ENCODE measurements at regions not wholly inside any gene's neighbourhood (a gene's known extent, or its start where the extent isn't known, plus 50 kb on each side); places are given as distances from the start of the nearest gene placed in this dataset.

GRCh38 chr1:203424285-203424684, 51.3 kb upstream of the PRELP start:
- Histone ChIP-seq H3K27ac (no peak overlapping the region), H3K4me2 (peak overlapping the region in 2 of 11 experiments; percentile 71 to 86; a peak in 3 of 22 replicates), H3K9me3 (replicated peaks in 1 of 11) (peaks cover 0 to 5% (median 0%) of the 10 kb centered on the region in 11 experiments; a peak in 1 of 22 replicates), H3K9ac (no peak overlapping the region), H3K27me3 (no peaks in the 10 kb centered on the region), H4K20me1 (no peaks in the 10 kb centered on the region), H3K4me3 (no peak overlapping the region), H3K4me1 (peaks cover 7 to 57% (median 10%) of the 10 kb centered on the region in 10 experiments), H3K36me3 (no peaks in the 10 kb centered on the region)
- no peak for TF ChIP-seq Cebpa-rat (IDR thresholded peaks at IDR 0.05)

GRCh38 chr1:203424861-203425662, 50.5 kb upstream of the PRELP start:
- Histone ChIP-seq H3K4me2 (peak overlapping the region in 3 of 11 experiments; percentile 53 to 86 (median 71); a peak in 6 of 22 replicates), H3K9ac (peak overlapping the region in 1 of 11 experiments; percentile 5; a peak in 2 of 22 replicates), H3K36me3 (no peaks in the 10 kb centered on the region), H3K9me3 (replicated peaks in 1 of 11) (peaks cover 0 to 5% (median 0%) of the 10 kb centered on the region in 11 experiments; a peak in 1 of 22 replicates), H3K27me3 (no peaks in the 10 kb centered on the region), H3K4me3 (no peak overlapping the region), H3K27ac (peak overlapping the region in 1 of 11 experiments; percentile 30; a peak in 1 of 22 replicates), H3K4me1 (peaks cover 7 to 49% (median 10%) of the 10 kb centered on the region in 10 experiments), H4K20me1 (no peaks in the 10 kb centered on the region)
- no peak for TF ChIP-seq Cebpa-rat (IDR thresholded peaks at IDR 0.05)

- Histone ChIP-seq H3K27me3 (no peaks in the 10 kb centered on the region), H3K4me3 (no peak overlapping the region), H3K4me2 (peak overlapping the region in 4 of 11 experiments; percentile 11 to 86 (median 62); a peak in 6 of 22 replicates), H3K27ac (peak overlapping the region in 3 of 11 experiments; percentile 3 to 30 (median 14); a peak in 4 of 22 replicates), H3K4me1 (peaks cover 7 to 44% (median 10%) of the 10 kb centered on the region in 10 experiments), H3K36me3 (no peaks in the 10 kb centered on the region), H3K9me3 (replicated peaks in 1 of 11) (peaks cover 0 to 5% (median 0%) of the 10 kb centered on the region in 11 experiments; a peak in 1 of 22 replicates), H4K20me1 (no peaks in the 10 kb centered on the region), H3K9ac (peak overlapping the region in 1 of 11 experiments; percentile 5; a peak in 2 of 22 replicates)
- no peak for TF ChIP-seq Cebpa-rat (IDR thresholded peaks at IDR 0.05)
Observed at GRCh38 chr1:203425663-203425975, 50.0 kb upstream of the PRELP start.
